ENCODE measurements at regions not wholly inside any gene's neighbourhood (a gene's known extent, or its start where the extent isn't known, plus 50 kb on each side); places are given as distances from the start of the nearest gene placed in this dataset.

- no peaks in the 10 kb centered on the region for H3K36me3 ChIP-seq (ENCODE audit: insufficient read depth, low read length)
- Mint-ChIP-seq H3K4me3 (no peak overlapping the region), H3K4me1 (ENCODE audit: low read depth) (no peaks in the 10 kb centered on the region), H3K9me3 (peaks cover 23% of the 10 kb centered on the region), H3K27ac (no peak overlapping the region), H3K36me3 (ENCODE audit: low read depth) (no peaks in the 10 kb centered on the region), H3K27me3 (no peaks in the 10 kb centered on the region)
- peaks cover 4 to 16% of the 10 kb centered on the region in 2 experiments for H3K9me3 ChIP-seq (ENCODE audit: control insufficient read depth in 1 of 2, insufficient read depth in 1 of 2, low read length in 2 of 2)
- H3K27me3 ChIP-seq (ENCODE audit: control insufficient read depth in 1 of 2, insufficient read depth in 2 of 2, low read length in 2 of 2): no peaks in the 10 kb centered on the region
- intact Hi-C loops (cut with DNase I, micrococcal nuclease): no loop called here
- DNase-seq (no peak), ATAC-seq (ENCODE audit: poor library complexity) (no peak)
- H3K27ac ChIP-seq (ENCODE audit: low read depth in 1 of 2, low read length in 2 of 2): no peak overlapping the region
- ChIA-PET POLR2A (no interaction called here), CTCF (no interaction called here)
- no peaks in the 10 kb centered on the region for H3K4me1 ChIP-seq (ENCODE audit: insufficient read depth, low read length)
- TF ChIP-seq CTCF (IDR thresholded peaks at IDR 0.05): no peak
- H3K4me3 ChIP-seq (ENCODE audit: low read length): no peak overlapping the region
Observed at GRCh38 chr16:63928421-63928820, 1193.4 kb downstream of the CDH11 start.

- Mint-ChIP-seq H3K36me3 (ENCODE audit: low read depth) (no peaks in the 10 kb centered on the region), H3K9me3 (peaks cover 26% of the 10 kb centered on the region), H3K27me3 (no peaks in the 10 kb centered on the region), H3K27ac (no peak overlapping the region), H3K4me1 (ENCODE audit: low read depth) (no peaks in the 10 kb centered on the region), H3K4me3 (no peak overlapping the region)
- ATAC-seq (ENCODE audit: poor library complexity) (no peak), DNase-seq (no peak)
- Histone ChIP-seq H3K4me1 (ENCODE audit: insufficient read depth, low read length) (no peaks in the 10 kb centered on the region), H3K27me3 (ENCODE audit: control insufficient read depth in 1 of 2, insufficient read depth in 2 of 2, low read length in 2 of 2) (no peaks in the 10 kb centered on the region), H3K9me3 (ENCODE audit: control insufficient read depth in 1 of 2, insufficient read depth in 1 of 2, low read length in 2 of 2) (peaks cover 7 to 10% of the 10 kb centered on the region in 2 experiments), H3K27ac (ENCODE audit: low read depth in 1 of 2, low read length in 2 of 2) (no peak overlapping the region), H3K4me3 (ENCODE audit: low read length) (no peak overlapping the region), H3K36me3 (ENCODE audit: insufficient read depth, low read length) (no peaks in the 10 kb centered on the region)
- intact Hi-C loops (cut with DNase I, micrococcal nuclease): no loop called here
- CTCF ChIA-PET: no interaction called here
- POLR2A ChIA-PET: no interaction called here
- TF ChIP-seq CTCF (IDR thresholded peaks at IDR 0.05): no peak
Observed at GRCh38 chr16:63925221-63925620, 1196.6 kb downstream of the CDH11 start.

- ATAC-seq (ENCODE audit: poor library complexity) (no peak), DNase-seq (no peak)
- H3K27me3 Mint-ChIP-seq: no peaks in the 10 kb centered on the region
- no peak for TF ChIP-seq CTCF (IDR thresholded peaks at IDR 0.05)
- no peak overlapping the region for H3K27ac Mint-ChIP-seq
- H3K27me3 ChIP-seq (ENCODE audit: control insufficient read depth in 1 of 2, insufficient read depth in 2 of 2, low read length in 2 of 2): no peaks in the 10 kb centered on the region
- no peaks in the 10 kb centered on the region for H3K4me1 Mint-ChIP-seq (ENCODE audit: low read depth)
- no peak overlapping the region for H3K27ac ChIP-seq (ENCODE audit: low read depth in 1 of 2, low read length in 2 of 2)
- H3K9me3 ChIP-seq (ENCODE audit: control insufficient read depth in 1 of 2, insufficient read depth in 1 of 2, low read length in 2 of 2): peaks cover 3 to 18% of the 10 kb centered on the region in 2 experiments
- no peak overlapping the region for H3K4me3 Mint-ChIP-seq
- no peaks in the 10 kb centered on the region for H3K36me3 ChIP-seq (ENCODE audit: insufficient read depth, low read length)
- peaks cover 24% of the 10 kb centered on the region for H3K9me3 Mint-ChIP-seq
- intact Hi-C loops (cut with DNase I, micrococcal nuclease): no loop called here
- no peaks in the 10 kb centered on the region for H3K36me3 Mint-ChIP-seq (ENCODE audit: low read depth)
- POLR2A ChIA-PET: no interaction called here
- CTCF ChIA-PET: no interaction called here
- no peaks in the 10 kb centered on the region for H3K4me1 ChIP-seq (ENCODE audit: insufficient read depth, low read length)
- H3K4me3 ChIP-seq (ENCODE audit: low read length): no peak overlapping the region
Observed at GRCh38 chr16:63922560-63922959, 1199.3 kb downstream of the CDH11 start.

Data from CD4-positive, alpha-beta T cell (primary cell).